ENCODE measurements at regions not wholly inside any gene's neighbourhood (a gene's known extent, or its start where the extent isn't known, plus 50 kb on each side); places are given as distances from the start of the nearest gene placed in this dataset.

- TF ChIP-seq NPAS2 (CRISPR knock-in tag; IDR thresholded peaks at IDR 0.05; ENCODE audit: borderline replicate concordance), result no peak
- TF ChIP-seq CEBPB (IDR thresholded peaks at IDR 0.05; ENCODE audit: borderline replicate concordance, low read depth, low read length), result peak; percentile 83
- no peak for TF ChIP-seq ZNF24 (IDR thresholded peaks at IDR 0.05)
- TF ChIP-seq CREB1 (IDR thresholded peaks at IDR 0.05), result 0 out of 2 replicates have a peak, but pooled peaks have one; percentile 33
- TF ChIP-seq CREB1 (CRISPR knock-in tag; IDR thresholded peaks at IDR 0.05), result peak; percentile 87
- no peak for TF ChIP-seq SOX6 (IDR thresholded peaks at IDR 0.05)
- TF ChIP-seq SOX6 (CRISPR knock-in tag; IDR thresholded peaks at IDR 0.05), result peak; percentile 97
- peak; percentile 97 for TF ChIP-seq SOX5 (CRISPR knock-in tag; IDR thresholded peaks at IDR 0.05; ENCODE audit: borderline replicate concordance)
- no peak for TF ChIP-seq RFX1 (IDR thresholded peaks at IDR 0.05)
- TF ChIP-seq, protein P1, sequence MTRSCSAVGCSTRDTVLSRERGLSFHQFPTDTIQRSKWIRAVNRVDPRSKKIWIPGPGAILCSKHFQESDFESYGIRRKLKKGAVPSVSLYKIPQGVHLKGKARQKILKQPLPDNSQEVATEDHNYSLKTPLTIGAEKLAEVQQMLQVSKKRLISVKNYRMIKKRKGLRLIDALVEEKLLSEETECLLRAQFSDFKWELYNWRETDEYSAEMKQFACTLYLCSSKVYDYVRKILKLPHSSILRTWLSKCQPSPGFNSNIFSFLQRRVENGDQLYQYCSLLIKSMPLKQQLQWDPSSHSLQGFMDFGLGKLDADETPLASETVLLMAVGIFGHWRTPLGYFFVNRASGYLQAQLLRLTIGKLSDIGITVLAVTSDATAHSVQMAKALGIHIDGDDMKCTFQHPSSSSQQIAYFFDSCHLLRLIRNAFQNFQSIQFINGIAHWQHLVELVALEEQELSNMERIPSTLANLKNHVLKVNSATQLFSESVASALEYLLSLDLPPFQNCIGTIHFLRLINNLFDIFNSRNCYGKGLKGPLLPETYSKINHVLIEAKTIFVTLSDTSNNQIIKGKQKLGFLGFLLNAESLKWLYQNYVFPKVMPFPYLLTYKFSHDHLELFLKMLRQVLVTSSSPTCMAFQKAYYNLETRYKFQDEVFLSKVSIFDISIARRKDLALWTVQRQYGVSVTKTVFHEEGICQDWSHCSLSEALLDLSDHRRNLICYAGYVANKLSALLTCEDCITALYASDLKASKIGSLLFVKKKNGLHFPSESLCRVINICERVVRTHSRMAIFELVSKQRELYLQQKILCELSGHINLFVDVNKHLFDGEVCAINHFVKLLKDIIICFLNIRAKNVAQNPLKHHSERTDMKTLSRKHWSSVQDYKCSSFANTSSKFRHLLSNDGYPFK (CRISPR knock-in tag; IDR thresholded peaks at IDR 0.05; ENCODE audit: borderline replicate concordance), result peak; percentile 30; the same call in 1 of the 2 replicates
- TF ChIP-seq, protein P2, sequence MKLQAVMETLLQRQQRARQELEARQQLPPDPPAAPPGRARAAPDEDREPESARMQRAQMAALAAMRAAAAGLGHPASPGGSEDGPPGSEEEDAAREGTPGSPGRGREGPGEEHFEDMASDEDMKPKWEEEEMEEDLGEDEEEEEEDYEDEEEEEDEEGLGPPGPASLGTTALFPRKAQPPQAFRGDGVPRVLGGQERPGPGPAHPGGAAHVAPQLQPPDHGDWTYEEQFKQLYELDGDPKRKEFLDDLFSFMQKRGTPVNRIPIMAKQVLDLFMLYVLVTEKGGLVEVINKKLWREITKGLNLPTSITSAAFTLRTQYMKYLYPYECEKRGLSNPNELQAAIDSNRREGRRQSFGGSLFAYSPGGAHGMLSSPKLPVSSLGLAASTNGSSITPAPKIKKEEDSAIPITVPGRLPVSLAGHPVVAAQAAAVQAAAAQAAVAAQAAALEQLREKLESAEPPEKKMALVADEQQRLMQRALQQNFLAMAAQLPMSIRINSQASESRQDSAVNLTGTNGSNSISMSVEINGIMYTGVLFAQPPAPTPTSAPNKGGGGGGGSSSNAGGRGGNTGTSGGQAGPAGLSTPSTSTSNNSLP (IDR thresholded peaks at IDR 0.05; ENCODE audit: low read depth, low read length), result peak; percentile 55; the same call in 1 of the 2 replicates
- TF ChIP-seq ELF4 (CRISPR knock-in tag; IDR thresholded peaks at IDR 0.05; ENCODE audit: borderline replicate concordance), result no peak
- TF ChIP-seq, protein P3, sequence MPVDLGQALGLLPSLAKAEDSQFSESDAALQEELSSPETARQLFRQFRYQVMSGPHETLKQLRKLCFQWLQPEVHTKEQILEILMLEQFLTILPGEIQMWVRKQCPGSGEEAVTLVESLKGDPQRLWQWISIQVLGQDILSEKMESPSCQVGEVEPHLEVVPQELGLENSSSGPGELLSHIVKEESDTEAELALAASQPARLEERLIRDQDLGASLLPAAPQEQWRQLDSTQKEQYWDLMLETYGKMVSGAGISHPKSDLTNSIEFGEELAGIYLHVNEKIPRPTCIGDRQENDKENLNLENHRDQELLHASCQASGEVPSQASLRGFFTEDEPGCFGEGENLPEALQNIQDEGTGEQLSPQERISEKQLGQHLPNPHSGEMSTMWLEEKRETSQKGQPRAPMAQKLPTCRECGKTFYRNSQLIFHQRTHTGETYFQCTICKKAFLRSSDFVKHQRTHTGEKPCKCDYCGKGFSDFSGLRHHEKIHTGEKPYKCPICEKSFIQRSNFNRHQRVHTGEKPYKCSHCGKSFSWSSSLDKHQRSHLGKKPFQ (CRISPR knock-in tag; IDR thresholded peaks at IDR 0.05; ENCODE audit: insufficient replicate concordance), result peak; percentile 85
- peak; percentile 93 for TF ChIP-seq CCDC6 (CRISPR knock-in tag; IDR thresholded peaks at IDR 0.05)
- no peak for TF ChIP-seq PCBP1 (IDR thresholded peaks at IDR 0.05; ENCODE audit: borderline replicate concordance, low read depth, low read length)
- TF ChIP-seq ZNF709 (CRISPR knock-in tag; IDR thresholded peaks at IDR 0.05), result no peak
- TF ChIP-seq, protein P4, sequence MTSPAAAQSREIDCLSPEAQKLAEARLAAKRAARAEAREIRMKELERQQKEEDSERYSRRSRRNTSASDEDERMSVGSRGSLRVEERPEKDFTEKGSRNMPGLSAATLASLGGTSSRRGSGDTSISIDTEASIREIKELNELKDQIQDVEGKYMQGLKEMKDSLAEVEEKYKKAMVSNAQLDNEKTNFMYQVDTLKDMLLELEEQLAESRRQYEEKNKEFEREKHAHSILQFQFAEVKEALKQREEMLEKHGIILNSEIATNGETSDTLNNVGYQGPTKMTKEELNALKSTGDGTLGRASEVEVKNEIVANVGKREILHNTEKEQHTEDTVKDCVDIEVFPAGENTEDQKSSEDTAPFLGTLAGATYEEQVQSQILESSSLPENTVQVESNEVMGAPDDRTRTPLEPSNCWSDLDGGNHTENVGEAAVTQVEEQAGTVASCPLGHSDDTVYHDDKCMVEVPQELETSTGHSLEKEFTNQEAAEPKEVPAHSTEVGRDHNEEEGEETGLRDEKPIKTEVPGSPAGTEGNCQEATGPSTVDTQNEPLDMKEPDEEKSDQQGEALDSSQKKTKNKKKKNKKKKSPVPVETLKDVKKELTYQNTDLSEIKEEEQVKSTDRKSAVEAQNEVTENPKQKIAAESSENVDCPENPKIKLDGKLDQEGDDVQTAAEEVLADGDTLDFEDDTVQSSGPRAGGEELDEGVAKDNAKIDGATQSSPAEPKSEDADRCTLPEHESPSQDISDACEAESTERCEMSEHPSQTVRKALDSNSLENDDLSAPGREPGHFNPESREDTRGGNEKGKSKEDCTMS (CRISPR knock-in tag; conservative IDR thresholded peaks at IDR 0.05), result no peak
- peak; percentile 59; the same call in 1 of the 2 replicates for TF ChIP-seq NFKB2 (CRISPR knock-in tag; IDR thresholded peaks at IDR 0.05; ENCODE audit: borderline replicate concordance)
- TF ChIP-seq RBM39 (IDR thresholded peaks at IDR 0.05; ENCODE audit: low read depth, low read length, poor library complexity, severe bottlenecking), result no peak
- no peak for TF ChIP-seq MBD4 (IDR thresholded peaks at IDR 0.05; ENCODE audit: borderline replicate concordance, low read length)
- TF ChIP-seq ZNF331 (CRISPR knock-in tag; IDR thresholded peaks at IDR 0.05), result peak; percentile 87
- peak; percentile 79; the same call in 1 of the 2 replicates for TF ChIP-seq HIVEP1 (CRISPR knock-in tag; IDR thresholded peaks at IDR 0.05)
- no peak for TF ChIP-seq IKZF1 (IDR thresholded peaks at IDR 0.05)
- TF ChIP-seq PHF5A (CRISPR knock-in tag; IDR thresholded peaks at IDR 0.05; ENCODE audit: low read depth, unreplicated experiment), result peak; percentile 76
These were observed 235.7 kb downstream of the MYLK4 start (continued) for GRCh38 chr6:2514965-2515543.
